ENCODE measurements at regions not wholly inside any gene's neighbourhood (a gene's known extent, or its start where the extent isn't known, plus 50 kb on each side); places are given as distances from the start of the nearest gene placed in this dataset.

DNA sequence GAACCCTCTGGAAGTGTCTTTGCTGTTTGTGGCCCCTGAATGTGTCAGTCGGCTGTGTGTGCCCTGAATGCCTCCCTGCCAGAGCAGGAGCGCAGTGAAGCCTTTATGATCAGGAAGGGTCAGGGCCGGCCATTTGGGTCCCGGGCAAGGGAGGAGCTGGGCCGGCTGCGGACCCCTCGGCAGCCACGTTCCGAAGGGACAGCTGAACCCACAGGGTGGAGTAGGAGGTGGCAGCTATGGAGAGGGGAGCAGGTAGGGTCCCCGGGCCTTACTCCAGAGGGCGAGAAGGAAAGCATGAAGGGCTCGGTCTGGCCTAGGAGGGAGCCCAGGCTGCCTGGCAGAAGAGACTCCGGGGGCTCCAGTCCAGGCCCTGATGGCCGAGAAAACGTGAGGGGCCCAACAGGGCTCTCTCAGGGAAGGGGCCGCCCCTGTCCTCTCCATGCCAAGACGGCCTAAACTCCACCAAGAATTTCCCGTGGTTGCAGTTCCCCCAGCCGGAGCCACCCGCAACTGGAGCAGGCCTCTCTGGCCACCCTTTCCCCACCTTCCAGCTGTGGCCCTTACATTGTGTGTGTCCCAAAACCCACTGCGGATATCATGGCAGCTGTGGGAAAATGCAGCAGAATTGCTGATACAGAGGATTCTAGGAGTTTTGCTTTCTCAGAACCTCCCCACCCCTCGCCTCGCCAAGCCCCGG is 182.2 kb upstream of the STK26 start:
- TF ChIP-seq, protein P1, sequence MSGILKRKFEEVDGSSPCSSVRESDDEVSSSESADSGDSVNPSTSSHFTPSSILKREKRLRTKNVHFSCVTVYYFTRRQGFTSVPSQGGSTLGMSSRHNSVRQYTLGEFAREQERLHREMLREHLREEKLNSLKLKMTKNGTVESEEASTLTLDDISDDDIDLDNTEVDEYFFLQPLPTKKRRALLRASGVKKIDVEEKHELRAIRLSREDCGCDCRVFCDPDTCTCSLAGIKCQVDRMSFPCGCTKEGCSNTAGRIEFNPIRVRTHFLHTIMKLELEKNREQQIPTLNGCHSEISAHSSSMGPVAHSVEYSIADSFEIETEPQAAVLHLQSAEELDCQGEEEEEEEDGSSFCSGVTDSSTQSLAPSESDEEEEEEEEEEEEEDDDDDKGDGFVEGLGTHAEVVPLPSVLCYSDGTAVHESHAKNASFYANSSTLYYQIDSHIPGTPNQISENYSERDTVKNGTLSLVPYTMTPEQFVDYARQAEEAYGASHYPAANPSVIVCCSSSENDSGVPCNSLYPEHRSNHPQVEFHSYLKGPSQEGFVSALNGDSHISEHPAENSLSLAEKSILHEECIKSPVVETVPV (CRISPR knock-in tag; IDR thresholded peaks at IDR 0.05): no peak
- TF ChIP-seq RARB (CRISPR knock-in tag; IDR thresholded peaks at IDR 0.05) (no peak), ARNTL (CRISPR knock-in tag; IDR thresholded peaks at IDR 0.05; ENCODE audit: borderline replicate concordance, low read depth) (no peak), ZFP3 (CRISPR knock-in tag; IDR thresholded peaks at IDR 0.05) (no peak), ZNF565 (CRISPR knock-in tag; conservative IDR thresholded peaks at IDR 0.05; ENCODE audit: low read depth) (no peak), OSR1 (CRISPR knock-in tag; IDR thresholded peaks at IDR 0.05) (no peak)
- TF ChIP-seq, protein P2, sequence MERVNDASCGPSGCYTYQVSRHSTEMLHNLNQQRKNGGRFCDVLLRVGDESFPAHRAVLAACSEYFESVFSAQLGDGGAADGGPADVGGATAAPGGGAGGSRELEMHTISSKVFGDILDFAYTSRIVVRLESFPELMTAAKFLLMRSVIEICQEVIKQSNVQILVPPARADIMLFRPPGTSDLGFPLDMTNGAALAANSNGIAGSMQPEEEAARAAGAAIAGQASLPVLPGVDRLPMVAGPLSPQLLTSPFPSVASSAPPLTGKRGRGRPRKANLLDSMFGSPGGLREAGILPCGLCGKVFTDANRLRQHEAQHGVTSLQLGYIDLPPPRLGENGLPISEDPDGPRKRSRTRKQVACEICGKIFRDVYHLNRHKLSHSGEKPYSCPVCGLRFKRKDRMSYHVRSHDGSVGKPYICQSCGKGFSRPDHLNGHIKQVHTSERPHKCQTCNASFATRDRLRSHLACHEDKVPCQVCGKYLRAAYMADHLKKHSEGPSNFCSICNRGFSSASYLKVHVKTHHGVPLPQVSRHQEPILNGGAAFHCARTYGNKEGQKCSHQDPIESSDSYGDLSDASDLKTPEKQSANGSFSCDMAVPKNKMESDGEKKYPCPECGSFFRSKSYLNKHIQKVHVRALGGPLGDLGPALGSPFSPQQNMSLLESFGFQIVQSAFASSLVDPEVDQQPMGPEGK (CRISPR knock-in tag; IDR thresholded peaks at IDR 0.05; ENCODE audit: borderline replicate concordance): no peak

All from SK-N-SH treated with all-trans-retinoic acid at 6 μM for 48 hours (cell line).